KMS-11 (cell line): ENCODE measurements at regions not wholly inside any gene's neighbourhood (a gene's known extent, or its start where the extent isn't known, plus 50 kb on each side); places are given as distances from the start of the nearest gene placed in this dataset.

Source experiments
- H2AFZ ChIP-seq: fragments of 200-600 bp; sonication (generic); 2 replicates; pipeline ENCODE4 v1.6.1; 2016; ENCODE audit warnings: antibody characterized with exemption, mixed run types, low read depth
- H3K27ac ChIP-seq: fragments of 200-600 bp; sonication (generic); 2 replicates; pipeline ENCODE4 v1.6.1; 2016; ENCODE audit warnings: mild to moderate bottlenecking, mixed run types
- H3K27me3 ChIP-seq: fragments of 200-600 bp; sonication (generic); 2 replicates; pipeline ENCODE4 v1.6.1; 2017; ENCODE audit warnings: mild to moderate bottlenecking, low read depth, mixed run types, moderate library complexity; ENCODE audit not compliant: insufficient read depth
- H3K36me3 ChIP-seq: fragments of 200-600 bp; sonication (generic); 2 replicates; pipeline ENCODE4 v1.6.1; 2017; ENCODE audit warnings: mild to moderate bottlenecking, mixed run types; ENCODE audit not compliant: insufficient read depth
- H3K4me1 ChIP-seq: fragments of 200-600 bp; sonication (generic); 2 replicates; pipeline ENCODE4 v1.6.1; 2016; ENCODE audit warnings: mild to moderate bottlenecking, low read depth, mixed run types; ENCODE audit not compliant: poor library complexity, severe bottlenecking
- H3K4me2 ChIP-seq: fragments of 200-600 bp; sonication (generic); 2 replicates; pipeline ENCODE4 v1.7.0; 2016; ENCODE audit warnings: mild to moderate bottlenecking, mixed run types
- H3K4me3 ChIP-seq: fragments of 200-600 bp; sonication (generic); IDR thresholded peaks from 2 replicates; pipeline ENCODE4 v1.6.1; 2017; ENCODE audit warnings: low read depth, low read length, mixed read lengths; ENCODE audit not compliant: insufficient read depth
- H3K79me2 ChIP-seq: fragments of 200-600 bp; sonication (generic); 2 replicates; pipeline ENCODE4 v1.6.1; 2016; ENCODE audit warnings: low read depth, mixed run types; ENCODE audit not compliant: insufficient read depth
- H3K9ac ChIP-seq: fragments of 200-600 bp; sonication (generic); 2 replicates; pipeline ENCODE4 v1.6.1; 2016; ENCODE audit warnings: mild to moderate bottlenecking, mixed run types
- H4K20me1 ChIP-seq: fragments of 200-600 bp; sonication (generic); 2 replicates; pipeline ENCODE4 v1.6.1; 2016; ENCODE audit warnings: mild to moderate bottlenecking, mixed run types; ENCODE audit not compliant: insufficient read depth
- TF ChIP-seq, protein P1 (sequence below): fragments of 200-600 bp; sonication (generic); conservative IDR thresholded peaks from 2 replicates; pipeline ENCODE4 v1.6.1; 2017; ENCODE audit warnings: low read depth, mild to moderate bottlenecking, antibody characterized with exemption, low read length, moderate library complexity, mixed read lengths

DNA sequence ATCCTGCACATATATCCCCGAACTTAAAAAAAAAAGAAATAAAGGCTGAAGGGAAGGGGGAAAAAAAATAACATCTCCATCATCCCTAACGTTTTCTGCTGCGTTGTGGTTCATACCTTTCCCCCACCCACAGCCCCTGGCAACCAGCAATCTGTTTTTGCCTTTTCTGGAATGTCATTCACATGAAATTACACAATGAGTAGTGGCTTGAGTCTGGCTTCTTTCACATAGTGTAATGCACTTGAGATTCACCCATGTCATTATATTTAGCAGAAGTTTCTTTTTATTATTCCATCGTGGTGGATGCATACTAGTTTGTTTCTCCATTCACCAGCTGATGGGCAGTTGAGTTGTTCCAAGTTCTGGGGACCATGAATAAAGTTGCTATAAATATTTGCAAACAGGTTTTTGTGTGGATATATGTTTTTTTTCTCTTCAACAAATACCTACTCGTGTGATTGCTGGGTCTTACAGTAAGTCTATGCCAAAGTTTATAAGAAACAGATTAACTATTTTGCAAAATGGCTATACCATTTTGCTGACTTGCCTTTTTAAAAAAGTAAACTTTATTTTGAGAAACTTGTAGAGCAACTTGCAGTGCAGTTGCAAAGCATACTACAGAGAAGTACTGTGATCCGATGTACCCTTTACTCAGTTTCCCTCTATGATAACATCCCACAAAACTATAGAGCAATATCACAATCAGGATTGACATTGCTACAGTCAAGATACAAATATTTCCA lies 322.5 kb downstream of the LPIN1 start:
- no peak overlapping the region for H3K9ac ChIP-seq
- no peaks in the 10 kb centered on the region for H3K4me1 ChIP-seq
- H3K4me2 ChIP-seq, result no peak overlapping the region
- no peaks in the 10 kb centered on the region for H3K27me3 ChIP-seq
- no peaks in the 10 kb centered on the region for H3K36me3 ChIP-seq
- H3K27ac ChIP-seq, result no peak overlapping the region
- H4K20me1 ChIP-seq, result no peaks in the 10 kb centered on the region
- H2AFZ ChIP-seq, result no peak overlapping the region
- no peaks in the 10 kb centered on the region for H3K79me2 ChIP-seq
- no peak overlapping the region for H3K4me3 ChIP-seq
- TF ChIP-seq, protein P1, sequence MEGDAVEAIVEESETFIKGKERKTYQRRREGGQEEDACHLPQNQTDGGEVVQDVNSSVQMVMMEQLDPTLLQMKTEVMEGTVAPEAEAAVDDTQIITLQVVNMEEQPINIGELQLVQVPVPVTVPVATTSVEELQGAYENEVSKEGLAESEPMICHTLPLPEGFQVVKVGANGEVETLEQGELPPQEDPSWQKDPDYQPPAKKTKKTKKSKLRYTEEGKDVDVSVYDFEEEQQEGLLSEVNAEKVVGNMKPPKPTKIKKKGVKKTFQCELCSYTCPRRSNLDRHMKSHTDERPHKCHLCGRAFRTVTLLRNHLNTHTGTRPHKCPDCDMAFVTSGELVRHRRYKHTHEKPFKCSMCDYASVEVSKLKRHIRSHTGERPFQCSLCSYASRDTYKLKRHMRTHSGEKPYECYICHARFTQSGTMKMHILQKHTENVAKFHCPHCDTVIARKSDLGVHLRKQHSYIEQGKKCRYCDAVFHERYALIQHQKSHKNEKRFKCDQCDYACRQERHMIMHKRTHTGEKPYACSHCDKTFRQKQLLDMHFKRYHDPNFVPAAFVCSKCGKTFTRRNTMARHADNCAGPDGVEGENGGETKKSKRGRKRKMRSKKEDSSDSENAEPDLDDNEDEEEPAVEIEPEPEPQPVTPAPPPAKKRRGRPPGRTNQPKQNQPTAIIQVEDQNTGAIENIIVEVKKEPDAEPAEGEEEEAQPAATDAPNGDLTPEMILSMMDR, result no peak

GRCh38 chr2:12070153-12070552 lies 323.7 kb downstream of the LPIN1 start:
- Histone ChIP-seq H3K36me3 (no peaks in the 10 kb centered on the region), H2AFZ (no peak overlapping the region), H3K27me3 (no peaks in the 10 kb centered on the region), H3K9ac (no peak overlapping the region), H3K79me2 (no peaks in the 10 kb centered on the region), H3K4me2 (no peak overlapping the region), H3K4me1 (no peaks in the 10 kb centered on the region), H3K27ac (no peak overlapping the region), H4K20me1 (no peaks in the 10 kb centered on the region), H3K4me3 (no peak overlapping the region)
- TF ChIP-seq, protein P1, result no peak

DNA sequence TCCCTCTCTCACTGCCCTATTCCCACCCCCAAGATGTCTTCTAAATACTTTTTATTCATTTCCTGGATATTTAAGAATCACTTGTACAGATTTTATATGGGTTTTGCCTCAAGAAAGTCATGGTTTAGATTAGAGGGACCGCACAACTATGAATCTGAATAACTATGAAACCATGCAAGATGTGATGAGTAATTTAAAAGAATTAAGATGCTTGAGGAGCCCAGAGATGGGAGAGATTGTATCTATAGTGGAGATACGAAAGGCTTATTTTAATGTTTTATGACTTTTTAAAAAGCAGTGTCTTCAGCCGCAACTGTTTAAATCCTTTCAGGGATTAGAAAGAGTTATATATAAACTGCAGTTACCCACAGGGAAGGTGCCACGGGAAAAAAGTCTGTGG lies 324.1 kb downstream of the LPIN1 start:
- H3K9ac ChIP-seq, result no peak overlapping the region
- no peaks in the 10 kb centered on the region for H3K27me3 ChIP-seq
- H3K4me1 ChIP-seq, result no peaks in the 10 kb centered on the region
- H3K27ac ChIP-seq, result no peak overlapping the region
- no peak overlapping the region for H2AFZ ChIP-seq
- H3K36me3 ChIP-seq, result no peaks in the 10 kb centered on the region
- H3K4me3 ChIP-seq, result no peak overlapping the region
- TF ChIP-seq, protein P1, result no peak
- H3K4me2 ChIP-seq, result no peak overlapping the region
- no peaks in the 10 kb centered on the region for H4K20me1 ChIP-seq
- no peaks in the 10 kb centered on the region for H3K79me2 ChIP-seq

GRCh38 chr2:12071318-12071717 lies 324.9 kb downstream of the LPIN1 start:
- H3K4me3 ChIP-seq, result no peak overlapping the region
- no peak overlapping the region for H3K4me2 ChIP-seq
- TF ChIP-seq, protein P1, result no peak
- H3K27ac ChIP-seq, result no peak overlapping the region
- H3K4me1 ChIP-seq, result no peaks in the 10 kb centered on the region
- no peak overlapping the region for H2AFZ ChIP-seq
- H3K36me3 ChIP-seq, result no peaks in the 10 kb centered on the region
- H3K27me3 ChIP-seq, result no peaks in the 10 kb centered on the region
- no peaks in the 10 kb centered on the region for H3K79me2 ChIP-seq
- H4K20me1 ChIP-seq, result no peaks in the 10 kb centered on the region
- no peak overlapping the region for H3K9ac ChIP-seq
